ENCODE measurements at regions not wholly inside any gene's neighbourhood (a gene's known extent, or its start where the extent isn't known, plus 50 kb on each side); places are given as distances from the start of the nearest gene placed in this dataset.

DNA sequence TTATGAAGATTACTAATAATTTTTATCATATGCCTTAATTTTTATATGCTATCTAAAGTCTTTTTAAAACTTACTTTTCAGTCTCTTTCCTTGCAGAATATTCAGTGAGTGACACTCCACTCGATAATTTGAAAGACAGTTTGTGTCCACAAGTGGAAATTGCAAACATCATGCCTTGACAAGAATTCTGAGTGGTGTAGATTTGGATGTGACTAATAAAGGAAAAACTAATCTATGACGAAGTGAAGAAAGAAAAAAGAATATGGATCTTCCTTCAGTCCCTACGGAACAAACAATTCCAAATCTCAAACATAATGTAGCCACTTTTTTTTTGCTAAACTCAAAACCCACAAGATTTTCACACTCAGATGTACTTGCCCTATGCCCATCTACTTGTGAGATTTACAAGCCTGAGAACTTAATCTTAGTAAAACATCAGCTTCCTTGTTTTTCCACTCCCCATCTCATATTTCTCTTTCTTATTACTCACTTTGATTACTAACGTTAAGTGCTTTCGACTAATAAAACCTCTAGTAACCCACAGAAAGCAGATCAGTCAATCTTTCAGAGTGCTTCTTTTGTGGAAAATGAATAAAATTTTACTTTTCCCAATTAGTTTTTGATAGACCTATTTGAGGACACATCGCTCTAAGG is 1155.8 kb downstream of the GRIK2 start:
- TF ChIP-seq, protein P1, sequence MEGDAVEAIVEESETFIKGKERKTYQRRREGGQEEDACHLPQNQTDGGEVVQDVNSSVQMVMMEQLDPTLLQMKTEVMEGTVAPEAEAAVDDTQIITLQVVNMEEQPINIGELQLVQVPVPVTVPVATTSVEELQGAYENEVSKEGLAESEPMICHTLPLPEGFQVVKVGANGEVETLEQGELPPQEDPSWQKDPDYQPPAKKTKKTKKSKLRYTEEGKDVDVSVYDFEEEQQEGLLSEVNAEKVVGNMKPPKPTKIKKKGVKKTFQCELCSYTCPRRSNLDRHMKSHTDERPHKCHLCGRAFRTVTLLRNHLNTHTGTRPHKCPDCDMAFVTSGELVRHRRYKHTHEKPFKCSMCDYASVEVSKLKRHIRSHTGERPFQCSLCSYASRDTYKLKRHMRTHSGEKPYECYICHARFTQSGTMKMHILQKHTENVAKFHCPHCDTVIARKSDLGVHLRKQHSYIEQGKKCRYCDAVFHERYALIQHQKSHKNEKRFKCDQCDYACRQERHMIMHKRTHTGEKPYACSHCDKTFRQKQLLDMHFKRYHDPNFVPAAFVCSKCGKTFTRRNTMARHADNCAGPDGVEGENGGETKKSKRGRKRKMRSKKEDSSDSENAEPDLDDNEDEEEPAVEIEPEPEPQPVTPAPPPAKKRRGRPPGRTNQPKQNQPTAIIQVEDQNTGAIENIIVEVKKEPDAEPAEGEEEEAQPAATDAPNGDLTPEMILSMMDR (IDR thresholded peaks at IDR 0.05): no peak
- TF ChIP-seq POLR2A (IDR thresholded peaks at IDR 0.05): no peak
